ENCODE measurements at regions not wholly inside any gene's neighbourhood (a gene's known extent, or its start where the extent isn't known, plus 50 kb on each side); places are given as distances from the start of the nearest gene placed in this dataset.

GRCh38 chr10:108490944-108491343, 1326.4 kb upstream of the SORCS1 start (continued):
- TF ChIP-seq, protein P1, sequence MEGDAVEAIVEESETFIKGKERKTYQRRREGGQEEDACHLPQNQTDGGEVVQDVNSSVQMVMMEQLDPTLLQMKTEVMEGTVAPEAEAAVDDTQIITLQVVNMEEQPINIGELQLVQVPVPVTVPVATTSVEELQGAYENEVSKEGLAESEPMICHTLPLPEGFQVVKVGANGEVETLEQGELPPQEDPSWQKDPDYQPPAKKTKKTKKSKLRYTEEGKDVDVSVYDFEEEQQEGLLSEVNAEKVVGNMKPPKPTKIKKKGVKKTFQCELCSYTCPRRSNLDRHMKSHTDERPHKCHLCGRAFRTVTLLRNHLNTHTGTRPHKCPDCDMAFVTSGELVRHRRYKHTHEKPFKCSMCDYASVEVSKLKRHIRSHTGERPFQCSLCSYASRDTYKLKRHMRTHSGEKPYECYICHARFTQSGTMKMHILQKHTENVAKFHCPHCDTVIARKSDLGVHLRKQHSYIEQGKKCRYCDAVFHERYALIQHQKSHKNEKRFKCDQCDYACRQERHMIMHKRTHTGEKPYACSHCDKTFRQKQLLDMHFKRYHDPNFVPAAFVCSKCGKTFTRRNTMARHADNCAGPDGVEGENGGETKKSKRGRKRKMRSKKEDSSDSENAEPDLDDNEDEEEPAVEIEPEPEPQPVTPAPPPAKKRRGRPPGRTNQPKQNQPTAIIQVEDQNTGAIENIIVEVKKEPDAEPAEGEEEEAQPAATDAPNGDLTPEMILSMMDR (IDR thresholded peaks at IDR 0.05; ENCODE audit: low read depth, low read length, missing input control), result no peak

DNA sequence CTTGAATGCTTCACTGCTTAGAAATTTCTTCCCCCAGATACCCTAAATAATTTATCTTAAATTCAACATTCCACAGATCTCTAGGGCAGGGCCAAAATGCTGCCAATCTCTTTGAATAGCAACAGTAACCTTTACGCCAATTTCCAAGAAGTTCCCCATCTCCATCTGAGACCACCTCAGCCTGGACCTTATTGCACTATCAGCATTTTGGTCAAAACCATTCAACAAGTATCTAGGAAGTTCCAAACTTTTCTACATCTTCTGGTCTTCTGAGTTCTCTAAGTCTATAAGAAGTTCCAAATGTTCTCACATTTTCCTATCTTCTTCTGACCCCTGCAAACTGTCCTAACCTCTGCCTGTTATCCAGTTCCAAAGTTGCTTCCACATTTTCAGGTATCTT, 1306.9 kb upstream of the SORCS1 start:
- Histone ChIP-seq H3K36me3 (ENCODE audit: control insufficient read depth in 4 of 4, insufficient read depth in 3 of 4, low read depth in 1 of 4, low read length in 3 of 4) (no peaks in the 10 kb centered on the region), H3K4me1 (ENCODE audit: control insufficient read depth in 4 of 4, insufficient read depth in 4 of 4, low read length in 3 of 4) (peaks cover 0 to 4% (median 3%) of the 10 kb centered on the region in 4 donors), H3K4me3 (ENCODE audit: low read depth in 1 of 3, low read length in 3 of 3) (no peak overlapping the region), H3K9me3 (ENCODE audit: control insufficient read depth in 4 of 4, low read length in 3 of 4) (no peaks in the 10 kb centered on the region), H3K9ac (ENCODE audit: low read depth in 1 of 2, low read length in 2 of 2) (no peak overlapping the region), H3K27me3 (ENCODE audit: control insufficient read depth in 4 of 4, insufficient read depth in 4 of 4, low read length in 3 of 4) (no peaks in the 10 kb centered on the region), H3K27ac (ENCODE audit: low read depth in 1 of 2, low read length in 2 of 2) (no peak overlapping the region)
- no peak for TF ChIP-seq RXRA (IDR thresholded peaks at IDR 0.05)
- TF ChIP-seq ATF3 (IDR thresholded peaks at IDR 0.05), result no peak
- no peak for TF ChIP-seq HNF4A (conservative IDR thresholded peaks at IDR 0.05)
- no peak for TF ChIP-seq HNF4G (IDR thresholded peaks at IDR 0.05)
- TF ChIP-seq, protein P1 (IDR thresholded peaks at IDR 0.05; ENCODE audit: low read depth, low read length, missing input control), result no peak
- no peak for TF ChIP-seq EGR1 (IDR thresholded peaks at IDR 0.05; ENCODE audit: low read depth in 2 of 2)
- no peak for TF ChIP-seq TAF1 (conservative IDR thresholded peaks at IDR 0.05)
- TF ChIP-seq FOXA2 (IDR thresholded peaks at IDR 0.05), result no peak
- TF ChIP-seq REST (IDR thresholded peaks at IDR 0.05), result no peak
- no peak for TF ChIP-seq YY1 (IDR thresholded peaks at IDR 0.05)
- no peak for TF ChIP-seq RAD21 (IDR thresholded peaks at IDR 0.05)
- TF ChIP-seq JUND (IDR thresholded peaks at IDR 0.05), result no peak
- no peak for TF ChIP-seq NR2F2 (IDR thresholded peaks at IDR 0.05)
- no peak for TF ChIP-seq FOXA1 (IDR thresholded peaks at IDR 0.05)
- TF ChIP-seq GABPA (IDR thresholded peaks at IDR 0.05 in 1 of 2, conservative IDR thresholded peaks at IDR 0.05 in 1 of 2), result no peak
- 95% methylated on average over 1 of the region's 1 CpG for WGBS
- DNase-seq (ENCODE audit: low spot score), result no peak

All from liver (tissue), 8 donors.